RWPE2 (cell line): ENCODE measurements at regions not wholly inside any gene's neighbourhood (a gene's known extent, or its start where the extent isn't known, plus 50 kb on each side); places are given as distances from the start of the nearest gene placed in this dataset.
"Not testable (repeated sequence)": the region's sequence is repeated elsewhere in the genome, so short reads cannot be mapped to it uniquely, and the experiment has no call there.

Experiments used
- ATAC-seq: fragments of 200-7000 bp; cut with Tn5 transposase; 3 replicates; pipeline ENCODE4 v1.9.1; 2021; ENCODE audit warnings: low read depth
- DNase-seq: peaks from one replicate; pipeline ENCODE4 v3.0.0-alpha.2; 2020; ENCODE audit warnings: low spot score
- H3K27ac ChIP-seq: fragments of 450-650 bp; 2 replicates; pipeline ENCODE4 v1.5.1; 2017; ENCODE audit warnings: mild to moderate bottlenecking; ENCODE audit not compliant: poor library complexity, severe bottlenecking
- H3K27me3 ChIP-seq: fragments of 250-450 bp; sonication (Bioruptor Pico); 2 replicates; pipeline ENCODE4 v1.5.1; 2021; ENCODE audit warnings: mild to moderate bottlenecking, moderate library complexity; ENCODE audit not compliant: insufficient read depth, poor library complexity, severe bottlenecking
- H3K36me3 ChIP-seq: fragments of 250-450 bp; sonication (Bioruptor Pico); 2 replicates; pipeline ENCODE4 v1.5.1; 2020; ENCODE audit warnings: low read depth, mild to moderate bottlenecking, moderate library complexity
- H3K4me1 ChIP-seq: fragments of 250-450 bp; sonication (Bioruptor Pico); 2 replicates; pipeline ENCODE4 v1.5.1; 2021; ENCODE audit warnings: mild to moderate bottlenecking, moderate library complexity; ENCODE audit not compliant: insufficient read depth, poor library complexity, severe bottlenecking
- H3K4me3 ChIP-seq: fragments of 250-450 bp; sonication (Bioruptor Pico); 2 replicates; pipeline ENCODE4 v1.5.1; 2021; ENCODE audit warnings: mild to moderate bottlenecking, moderate library complexity; ENCODE audit not compliant: severe bottlenecking
- H3K9me3 ChIP-seq: fragments of 250-450 bp; sonication (Bioruptor Pico); 2 replicates; pipeline ENCODE4 v1.5.1; 2021; ENCODE audit warnings: mild to moderate bottlenecking, moderate library complexity; ENCODE audit not compliant: severe bottlenecking
- TF ChIP-seq, protein P1 (sequence below): fragments of 450-650 bp; IDR thresholded peaks from one replicate; pipeline ENCODE4 v1.5.1; 2017; ENCODE audit warnings: mild to moderate bottlenecking, moderate library complexity; ENCODE audit not compliant: poor library complexity, severe bottlenecking

DNA sequence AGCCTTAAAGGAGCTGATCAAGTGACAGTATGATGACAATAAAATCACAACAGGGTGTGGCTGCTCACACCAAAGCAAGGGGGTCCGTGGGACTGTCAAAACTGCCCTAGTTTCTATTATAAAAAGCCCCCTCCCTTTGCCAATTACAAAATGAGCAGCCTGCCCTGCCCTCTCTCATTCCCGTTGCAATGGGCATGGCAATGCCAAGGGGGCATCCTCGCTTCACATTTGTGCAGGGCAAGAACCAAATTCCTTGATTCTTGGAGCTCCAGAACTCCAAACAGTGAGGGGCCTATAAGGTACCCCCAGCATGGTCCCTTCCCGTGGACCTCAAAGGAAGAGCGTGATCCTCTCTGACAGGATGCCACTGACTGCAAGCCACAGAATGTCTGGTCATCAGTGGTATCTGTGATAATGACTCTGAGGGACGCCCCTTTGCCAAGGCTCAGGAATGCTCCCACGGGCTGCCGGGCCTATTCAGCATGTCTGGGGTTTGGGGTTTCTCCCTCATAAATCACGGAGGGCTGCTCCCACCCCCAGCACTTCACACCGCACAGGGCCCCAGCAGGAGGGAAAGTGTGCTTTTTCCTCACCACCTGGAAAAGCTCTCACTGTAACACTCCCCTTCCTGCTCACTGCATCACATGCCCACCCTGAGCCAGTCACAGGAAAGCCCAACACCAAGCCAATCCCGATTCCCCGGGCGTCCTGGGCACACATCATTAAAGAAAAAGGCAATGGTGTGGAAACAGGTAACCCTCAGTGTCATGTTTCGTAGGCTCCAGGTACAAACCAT, 105.1 kb upstream of the TRPM1 start:
- Histone ChIP-seq H3K4me3 (no peak overlapping the region), H3K27ac (no peak overlapping the region), H3K4me1 (no peaks in the 10 kb centered on the region), H3K36me3 (no peaks in the 10 kb centered on the region), H3K9me3 (no peaks in the 10 kb centered on the region), H3K27me3 (no peaks in the 10 kb centered on the region)
- TF ChIP-seq, protein P1, sequence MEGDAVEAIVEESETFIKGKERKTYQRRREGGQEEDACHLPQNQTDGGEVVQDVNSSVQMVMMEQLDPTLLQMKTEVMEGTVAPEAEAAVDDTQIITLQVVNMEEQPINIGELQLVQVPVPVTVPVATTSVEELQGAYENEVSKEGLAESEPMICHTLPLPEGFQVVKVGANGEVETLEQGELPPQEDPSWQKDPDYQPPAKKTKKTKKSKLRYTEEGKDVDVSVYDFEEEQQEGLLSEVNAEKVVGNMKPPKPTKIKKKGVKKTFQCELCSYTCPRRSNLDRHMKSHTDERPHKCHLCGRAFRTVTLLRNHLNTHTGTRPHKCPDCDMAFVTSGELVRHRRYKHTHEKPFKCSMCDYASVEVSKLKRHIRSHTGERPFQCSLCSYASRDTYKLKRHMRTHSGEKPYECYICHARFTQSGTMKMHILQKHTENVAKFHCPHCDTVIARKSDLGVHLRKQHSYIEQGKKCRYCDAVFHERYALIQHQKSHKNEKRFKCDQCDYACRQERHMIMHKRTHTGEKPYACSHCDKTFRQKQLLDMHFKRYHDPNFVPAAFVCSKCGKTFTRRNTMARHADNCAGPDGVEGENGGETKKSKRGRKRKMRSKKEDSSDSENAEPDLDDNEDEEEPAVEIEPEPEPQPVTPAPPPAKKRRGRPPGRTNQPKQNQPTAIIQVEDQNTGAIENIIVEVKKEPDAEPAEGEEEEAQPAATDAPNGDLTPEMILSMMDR = peak; percentile 48
- DNase-seq (no peak), ATAC-seq (no peak)

DNA sequence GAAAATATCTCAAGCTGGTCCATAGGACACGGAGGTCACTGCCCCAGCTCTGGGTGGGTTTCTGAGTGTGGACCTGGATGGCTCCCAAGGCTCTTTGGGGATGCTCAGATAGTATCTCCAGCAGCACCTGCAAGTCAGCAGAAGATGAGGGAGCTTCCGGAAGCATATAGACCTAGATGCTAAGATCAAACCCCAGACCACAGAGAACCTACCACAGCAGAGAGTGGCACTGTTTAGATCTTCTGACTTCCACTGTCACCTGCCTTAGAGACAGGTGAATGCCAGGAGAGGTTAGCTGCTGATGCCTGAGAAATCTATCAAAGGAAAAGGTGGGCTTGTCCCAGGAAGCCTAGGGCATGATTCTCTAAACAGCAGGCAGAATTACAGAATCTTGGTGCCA, 105.7 kb upstream of the TRPM1 start:
- ATAC-seq = no peak
- Histone ChIP-seq H3K36me3 (no peaks in the 10 kb centered on the region), H3K9me3 (no peaks in the 10 kb centered on the region), H3K4me3 (no peak overlapping the region), H3K27me3 (no peaks in the 10 kb centered on the region), H3K4me1 (no peaks in the 10 kb centered on the region), H3K27ac (no peak overlapping the region)
- TF ChIP-seq, protein P1 = no peak
- no peak for DNase-seq

GRCh38 chr15:31207861-31208260, 106.3 kb upstream of the TRPM1 start:
- not testable (repeated sequence) for ATAC-seq, H3K27ac ChIP-seq, H3K9me3 ChIP-seq, H3K4me3 ChIP-seq, DNase-seq, H3K4me1 ChIP-seq, H3K27me3 ChIP-seq, H3K36me3 ChIP-seq

DNA sequence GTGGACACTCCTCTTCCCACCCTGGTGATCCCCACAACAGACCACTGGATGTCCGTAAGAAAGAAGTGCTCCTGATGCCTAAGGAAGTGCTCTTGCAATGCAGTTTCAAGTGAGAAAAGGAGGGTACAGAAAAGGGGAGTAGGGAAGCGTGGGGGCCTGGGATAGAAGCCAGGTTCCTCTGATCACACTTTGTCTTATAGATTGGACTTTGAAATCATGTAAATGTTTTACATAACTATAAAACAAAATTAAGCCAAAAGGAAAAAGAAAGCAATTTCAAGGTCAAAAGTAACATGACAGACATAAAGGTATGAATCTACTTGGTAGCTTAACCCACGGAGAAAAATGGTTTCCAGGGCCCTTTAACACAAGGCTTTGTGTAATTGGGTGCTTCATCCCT, 107.3 kb upstream of the TRPM1 start:
- ATAC-seq (no peak), DNase-seq (no peak)
- TF ChIP-seq, protein P1 = no peak
- Histone ChIP-seq H3K4me3 (no peak overlapping the region), H3K36me3 (no peaks in the 10 kb centered on the region), H3K27ac (no peak overlapping the region), H3K9me3 (no peaks in the 10 kb centered on the region), H3K27me3 (no peaks in the 10 kb centered on the region), H3K4me1 (no peaks in the 10 kb centered on the region)

DNA sequence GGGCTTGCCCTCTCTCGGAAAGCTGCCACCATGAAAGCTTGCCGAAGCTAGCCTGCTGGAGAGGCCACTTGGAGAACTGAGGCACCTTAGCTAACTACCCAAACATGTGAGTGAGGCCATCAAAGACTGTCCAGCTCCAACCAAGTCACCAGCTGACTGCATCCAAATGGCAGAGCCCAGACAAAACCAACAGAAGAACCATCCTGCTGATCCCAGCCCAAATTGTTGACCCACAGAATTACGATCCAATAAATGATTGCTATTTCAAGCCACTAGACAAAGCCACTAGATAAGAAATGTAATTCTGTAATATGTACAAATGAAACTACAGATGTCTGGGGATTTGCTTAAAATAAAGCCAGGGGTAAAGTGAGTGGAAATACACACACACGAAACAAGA, 109.8 kb upstream of the TRPM1 start:
- no peaks in the 10 kb centered on the region for H3K27me3 ChIP-seq
- no peak for ATAC-seq
- H3K36me3 ChIP-seq = no peaks in the 10 kb centered on the region
- no peaks in the 10 kb centered on the region for H3K9me3 ChIP-seq
- peaks cover 12% of the 10 kb centered on the region for H3K4me1 ChIP-seq
- TF ChIP-seq, protein P1 = no peak
- no peak overlapping the region for H3K4me3 ChIP-seq
- DNase-seq = no peak
- H3K27ac ChIP-seq = no peak overlapping the region
